NCI-H1436 treated with DMSO at 0.1 percent for 48 hours (cell line): ENCODE measurements at regions not wholly inside any gene's neighbourhood (a gene's known extent, or its start where the extent isn't known, plus 50 kb on each side); places are given as distances from the start of the nearest gene placed in this dataset.

Experiments used
- DNase-seq: peaks from one replicate; lab custom pipeline; 2025; lab: John Stamatoyannopoulos, UW

DNA sequence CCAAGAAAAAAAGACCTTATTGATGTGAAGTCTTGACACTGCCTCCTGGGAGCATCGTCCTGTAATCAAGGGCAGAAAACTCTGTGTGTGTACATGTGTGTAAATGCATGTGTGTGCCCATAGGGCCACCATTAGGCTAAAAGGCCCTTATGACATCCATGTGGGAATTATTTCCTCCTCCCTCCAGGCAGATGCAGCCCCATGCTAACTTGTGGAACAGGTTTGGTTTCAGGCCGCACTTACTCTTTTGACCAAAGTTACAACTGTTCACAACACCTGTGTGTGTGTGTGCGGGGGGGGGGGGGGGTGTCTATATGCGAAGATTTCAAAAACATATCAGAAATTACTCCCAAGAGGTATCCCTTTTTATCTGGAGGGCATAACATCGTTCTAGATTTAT is 87.4 kb upstream of the SLC14A2 start:
- DNase-seq = no peak

DNA sequence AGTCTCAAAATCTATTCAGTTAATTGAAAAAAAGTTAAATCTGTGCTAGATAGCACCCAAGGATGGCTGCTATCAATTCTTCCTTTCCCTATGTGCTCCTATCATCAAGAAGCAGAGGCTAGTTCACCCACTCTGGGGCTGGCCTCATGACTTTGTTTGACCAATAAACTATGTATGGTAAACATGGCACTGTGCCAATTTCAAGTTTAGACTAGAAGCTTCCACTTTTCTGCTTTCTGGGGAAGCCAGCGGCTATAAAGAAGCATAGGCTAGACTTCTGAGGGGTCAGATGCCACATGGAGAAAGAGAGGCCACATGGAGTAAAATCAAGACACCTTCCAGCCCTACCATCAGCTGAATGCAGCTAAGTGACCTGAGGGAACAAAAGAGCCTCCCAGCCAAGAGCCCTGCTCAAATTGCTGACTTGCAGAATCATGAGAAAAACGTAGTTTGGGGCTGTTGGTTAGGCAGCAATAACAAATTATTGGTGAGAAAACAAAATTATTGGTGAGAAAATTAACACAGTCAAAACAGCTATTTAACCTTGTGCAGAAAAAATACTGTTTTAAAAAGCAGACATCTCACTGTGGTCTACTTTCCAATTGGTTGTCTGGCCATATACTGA is 86.5 kb upstream of the SLC14A2 start:
- DNase-seq = no peak

DNA sequence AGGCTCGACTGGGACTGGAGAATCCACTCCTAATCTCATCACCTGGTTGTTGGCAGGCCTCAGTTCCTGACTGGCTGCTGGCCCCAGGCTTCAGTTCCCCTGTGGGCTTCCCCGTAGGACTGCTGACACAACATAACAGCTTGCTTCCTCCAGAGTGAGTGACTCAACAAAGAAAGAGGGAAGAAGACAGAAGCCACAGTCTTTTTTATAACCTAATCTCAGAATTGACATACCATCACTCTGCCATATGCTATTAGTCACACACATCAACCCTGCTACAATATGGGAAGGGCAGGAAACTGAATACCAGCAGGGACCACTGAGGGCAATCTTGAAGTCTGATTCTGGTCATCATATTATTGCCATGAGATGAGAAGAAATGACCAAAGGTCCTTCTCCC is 76.8 kb upstream of the SLC14A2 start:
- no peak for DNase-seq

DNA sequence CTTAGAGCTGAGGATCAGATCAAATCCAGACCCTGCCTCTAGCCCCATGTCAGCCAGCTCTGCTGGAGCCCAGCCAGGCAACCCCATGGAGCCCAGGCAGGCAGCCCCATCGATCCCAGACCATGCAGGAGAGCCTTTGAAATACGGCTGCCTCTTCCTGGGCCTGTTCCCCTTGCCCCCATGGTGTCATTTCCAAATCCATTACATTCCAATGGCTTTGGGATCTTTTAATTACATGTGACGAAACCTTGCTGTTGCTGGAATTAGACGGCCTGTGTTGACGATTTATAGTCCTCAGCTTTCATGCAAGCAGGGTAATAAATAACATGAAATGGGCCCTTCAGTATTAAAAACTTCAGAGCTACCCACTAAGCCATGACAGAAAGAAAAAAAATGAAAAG is 75.8 kb upstream of the SLC14A2 start:
- no peak for DNase-seq

DNA sequence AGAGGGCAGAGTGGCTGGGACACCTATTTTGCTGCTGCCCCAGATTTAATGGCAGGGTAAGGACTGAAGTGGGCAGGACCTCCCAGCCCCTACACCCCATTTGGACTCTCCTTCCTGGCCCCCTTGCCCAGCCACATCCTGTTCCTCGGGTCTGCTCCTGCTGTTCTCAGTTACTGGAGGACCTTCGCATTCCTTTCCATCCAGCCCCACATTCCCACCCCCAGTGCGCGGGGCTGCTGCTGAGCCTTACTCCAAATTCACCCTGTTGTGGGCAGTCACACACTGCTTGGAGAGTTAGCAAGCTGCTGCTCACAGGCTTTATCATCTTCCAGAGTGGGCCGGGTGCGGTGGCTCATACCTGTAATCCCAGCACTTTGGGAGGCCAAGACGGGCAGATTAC is 75.2 kb upstream of the SLC14A2 start:
- no peak for DNase-seq

DNA sequence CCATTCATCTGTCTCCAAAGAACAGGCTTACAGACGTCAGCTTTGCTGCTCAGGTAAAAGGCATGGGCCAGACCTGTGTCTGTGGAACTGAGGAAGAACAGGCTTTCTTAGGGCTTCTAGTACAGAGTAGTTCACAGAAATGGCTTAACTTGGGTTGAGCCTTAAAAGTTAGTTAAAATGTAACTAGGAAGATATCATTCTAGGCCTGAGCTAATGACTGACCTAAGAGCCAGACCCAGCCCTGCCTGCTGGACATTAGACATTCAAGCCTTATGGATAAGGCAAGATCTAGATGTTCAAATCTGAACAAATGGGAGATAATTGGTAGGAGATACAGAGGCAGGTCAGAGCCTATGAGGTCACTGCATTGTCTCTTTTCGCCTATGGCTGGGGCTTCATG is 73.9 kb upstream of the SLC14A2 start:
- no peak for DNase-seq

DNA sequence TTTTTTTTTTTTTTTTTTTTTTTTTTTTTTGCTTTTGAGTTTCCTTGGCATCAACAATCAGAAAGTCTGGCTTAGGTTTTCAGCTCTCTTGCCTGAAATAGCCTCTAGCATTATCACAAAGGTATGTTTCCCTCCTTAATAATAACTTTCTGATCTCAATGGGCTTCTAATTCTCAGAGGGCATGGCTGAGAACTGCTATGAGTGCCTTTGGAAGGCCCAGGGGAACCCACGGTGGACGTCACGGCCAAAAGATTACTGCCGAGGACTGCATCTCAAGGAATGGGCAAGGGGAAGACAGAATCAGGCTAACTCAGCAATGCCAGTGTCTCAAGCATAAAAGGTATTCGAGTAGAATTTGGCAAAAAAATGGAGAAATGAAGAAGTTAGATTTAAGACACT is 73.2 kb upstream of the SLC14A2 start:
- DNase-seq = no peak

DNA sequence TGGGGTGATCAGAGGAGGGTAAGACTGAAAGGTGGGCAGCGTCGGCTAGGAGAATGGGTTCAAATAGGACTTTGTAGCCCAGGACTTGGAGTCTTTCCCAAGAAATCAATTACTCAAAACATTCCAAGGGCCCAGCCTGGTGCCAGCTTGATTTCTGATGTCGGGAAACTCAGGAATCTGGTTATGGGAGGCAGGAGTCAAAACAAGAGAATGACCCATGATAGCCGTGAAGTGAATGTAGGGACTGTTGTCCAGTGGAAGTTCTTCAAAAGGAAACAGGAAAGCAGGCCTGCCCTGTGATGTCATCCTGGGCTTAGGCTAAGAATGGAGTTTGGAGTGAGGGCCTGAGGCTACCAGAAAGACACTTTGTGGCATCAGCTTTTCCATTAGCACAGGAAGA is 67.4 kb upstream of the SLC14A2 start:
- DNase-seq = no peak

DNA sequence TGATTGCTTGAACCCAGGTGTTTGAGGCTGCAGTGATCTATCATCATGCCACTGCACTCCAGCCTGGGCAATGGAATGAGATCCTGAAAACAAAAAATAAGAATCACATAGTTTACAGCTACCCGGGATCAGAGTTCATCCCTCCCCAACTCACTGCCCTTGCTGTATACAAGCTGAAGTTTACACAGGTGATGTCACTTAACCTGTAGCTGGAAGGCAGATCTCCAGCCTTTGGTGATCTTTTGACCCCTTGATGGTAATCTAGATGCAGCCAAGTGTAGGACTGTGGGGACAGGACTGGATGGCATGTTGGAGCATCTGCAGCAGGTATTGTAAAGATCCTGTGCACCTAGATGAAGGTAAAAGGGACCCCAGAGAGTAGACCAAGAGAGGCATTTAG is 66.7 kb upstream of the SLC14A2 start:
- DNase-seq = no peak

DNA sequence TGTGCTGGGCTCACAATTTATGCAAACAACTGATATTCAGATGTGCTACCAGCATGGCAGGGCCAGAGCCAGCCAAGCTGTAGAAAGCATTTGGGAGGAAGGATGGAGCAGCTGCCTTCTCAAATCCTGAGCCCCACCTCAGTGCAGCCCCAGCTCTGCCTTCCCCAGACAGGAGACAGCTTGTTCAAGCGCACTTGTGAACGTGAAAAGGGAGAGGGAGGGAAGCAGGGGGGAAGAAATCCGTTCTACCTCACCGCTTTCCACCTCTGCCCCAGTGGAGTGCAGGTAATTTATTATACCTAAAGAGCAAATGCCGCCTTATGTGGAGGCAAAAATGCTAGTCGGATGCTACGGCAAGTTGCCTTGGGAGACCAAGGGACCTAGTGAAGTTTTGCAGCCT is 66.0 kb upstream of the SLC14A2 start:
- no peak for DNase-seq

DNA sequence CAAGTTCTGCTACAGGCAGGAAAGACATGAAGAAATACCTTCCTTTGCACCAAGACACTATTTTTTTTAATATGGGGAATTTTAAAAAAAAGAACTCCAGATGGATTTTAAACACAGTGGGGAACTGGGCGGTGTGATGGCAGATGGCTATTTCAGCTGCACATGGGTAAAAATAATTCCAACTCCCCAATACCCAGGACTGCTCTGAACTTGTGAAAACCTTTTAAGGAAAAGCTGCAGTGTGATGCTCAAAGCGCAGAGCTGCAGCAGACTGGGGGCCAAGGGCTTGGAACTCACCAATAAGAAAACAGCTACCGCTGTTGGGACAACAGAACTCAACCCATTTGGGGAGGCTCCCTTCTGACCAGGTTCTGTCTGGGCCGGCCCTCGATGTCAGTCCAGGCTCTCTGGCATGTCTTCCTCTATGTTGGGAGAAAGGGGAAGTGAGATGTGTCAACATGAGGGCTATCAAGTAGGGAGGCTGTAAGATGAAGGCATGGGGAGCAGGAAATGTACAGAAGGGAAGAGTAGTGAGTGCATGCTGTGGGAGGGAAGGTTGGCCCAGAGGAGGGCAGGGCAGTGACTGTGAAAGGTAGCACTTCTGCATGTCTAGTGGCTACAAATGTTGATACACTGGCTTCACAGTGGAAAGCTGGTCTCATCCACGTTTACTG is 64.0 kb upstream of the SLC14A2 start:
- no peak for DNase-seq

DNA sequence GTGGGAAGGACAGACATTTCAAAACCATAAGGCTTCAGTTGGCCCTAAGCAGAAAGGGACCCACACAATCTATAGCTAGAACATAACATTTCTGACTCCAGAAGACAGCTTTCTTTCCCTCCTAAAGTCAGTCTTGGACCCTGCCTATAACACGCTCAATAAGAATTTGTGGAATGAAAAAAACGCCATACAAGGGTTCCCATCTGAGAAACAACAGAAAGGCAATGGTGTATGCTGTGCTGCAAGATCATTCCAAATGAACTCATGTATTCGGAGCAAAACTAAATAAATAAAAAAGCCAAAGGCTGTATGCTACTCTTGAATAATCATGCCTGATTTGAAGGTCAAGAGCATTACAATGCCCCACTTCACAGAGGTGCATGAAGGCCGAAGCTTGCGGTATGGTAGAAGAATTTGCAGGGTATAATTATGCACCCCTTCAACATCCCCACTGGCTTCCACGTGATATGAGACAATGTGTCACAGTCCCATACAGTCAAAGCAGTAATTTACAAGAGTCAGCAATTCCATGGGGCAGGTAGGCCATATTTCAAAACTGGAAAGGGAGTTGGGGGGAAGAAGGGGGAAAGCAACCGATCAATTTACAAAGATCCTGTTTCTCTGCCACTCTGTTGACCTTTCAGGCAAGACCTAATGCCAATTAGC is 61.4 kb upstream of the SLC14A2 start:
- no peak for DNase-seq

DNA sequence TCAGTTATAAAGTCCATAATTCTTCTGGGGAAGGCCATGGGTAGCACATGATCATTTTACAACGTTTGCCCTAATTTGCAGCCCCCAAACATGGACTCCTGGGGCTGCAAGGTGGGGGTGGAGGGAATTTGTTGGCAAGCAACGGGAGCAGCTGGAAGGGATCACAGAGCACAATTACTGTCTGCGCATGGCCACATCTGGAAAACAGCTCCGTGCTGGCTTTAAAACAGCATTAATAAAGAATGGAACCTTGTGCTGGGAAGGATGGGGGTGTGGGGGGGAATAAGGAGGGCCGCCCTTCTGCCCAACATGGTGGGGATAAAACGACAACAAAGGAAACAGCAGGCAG is 60.9 kb upstream of the SLC14A2 start:
- no peak for DNase-seq

DNA sequence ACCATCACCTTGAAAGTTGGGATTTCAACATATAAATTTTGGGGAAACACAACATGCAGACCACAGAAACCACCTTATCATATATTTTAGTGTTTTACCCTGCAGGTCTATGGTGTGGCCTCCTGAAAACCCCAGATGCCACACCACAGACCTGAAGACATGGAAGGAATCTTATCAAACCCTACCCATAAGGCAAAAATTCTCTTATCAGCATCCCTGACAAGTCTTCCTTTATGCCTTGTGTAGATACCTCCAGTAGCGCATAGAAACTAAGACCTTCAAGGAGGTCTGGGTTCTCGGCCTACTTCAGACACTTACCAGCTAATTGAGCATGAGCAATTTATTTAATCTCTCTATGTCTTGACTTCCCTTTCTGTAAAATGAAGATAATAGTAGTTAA is 59.1 kb upstream of the SLC14A2 start:
- DNase-seq = no peak

DNA sequence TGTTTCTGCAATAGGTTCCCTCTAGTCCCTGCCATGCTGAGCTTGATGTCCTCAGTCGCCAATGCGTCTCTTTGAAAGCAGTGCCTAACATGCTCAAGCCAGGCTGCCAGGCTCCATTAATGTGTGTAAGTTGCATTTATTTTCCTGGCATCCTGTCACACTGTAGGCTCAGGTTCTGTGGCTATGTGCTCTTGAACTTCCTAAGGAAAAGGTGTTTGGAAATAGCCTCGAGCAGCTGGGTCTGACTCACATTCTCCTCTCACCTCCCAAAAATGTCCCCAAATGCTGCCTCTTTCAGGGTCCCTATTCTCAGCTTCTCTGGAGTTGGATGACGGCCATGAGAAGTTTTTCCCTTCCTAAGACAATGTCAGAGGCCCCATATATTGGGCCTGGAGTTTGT is 58.0 kb upstream of the SLC14A2 start:
- no peak for DNase-seq

DNA sequence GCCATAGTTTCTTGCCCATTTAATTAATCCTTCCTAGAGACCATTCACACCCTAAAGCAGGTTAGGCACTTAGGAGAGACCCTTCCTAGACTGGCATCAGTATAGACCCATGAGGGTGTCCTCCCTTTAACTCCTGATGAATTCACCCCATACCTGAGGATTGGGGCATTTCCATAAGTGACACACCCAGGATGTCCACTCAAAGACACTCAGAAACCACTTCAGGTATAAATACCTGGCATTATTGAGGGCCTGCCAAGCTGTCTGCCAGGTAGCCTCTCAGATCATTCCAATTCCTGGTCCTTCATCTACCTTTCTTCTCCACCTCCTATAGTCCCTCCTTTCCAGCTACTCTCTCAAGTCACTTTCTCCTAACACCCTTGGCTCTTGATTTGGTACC is 57.5 kb upstream of the SLC14A2 start:
- DNase-seq = no peak

DNA sequence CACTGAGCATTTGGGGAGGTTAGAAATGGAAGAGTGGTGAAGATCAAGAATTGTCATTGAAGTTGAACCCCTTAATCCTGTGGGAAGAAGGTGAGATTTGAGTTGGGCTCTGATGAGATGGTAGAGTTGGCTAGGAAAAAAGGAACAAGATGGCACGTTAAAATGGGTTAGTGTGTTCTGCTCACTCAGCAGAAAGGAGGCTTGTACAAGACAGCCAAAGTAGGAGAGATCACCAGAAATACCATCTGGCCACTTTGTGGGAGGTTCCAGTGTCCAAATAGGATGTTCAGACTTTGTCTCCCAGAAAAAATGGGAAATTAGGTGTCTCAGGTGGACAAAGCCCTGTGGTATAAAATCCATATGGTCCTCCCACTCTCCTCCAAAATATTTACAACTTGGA is 56.0 kb upstream of the SLC14A2 start:
- DNase-seq = no peak

DNA sequence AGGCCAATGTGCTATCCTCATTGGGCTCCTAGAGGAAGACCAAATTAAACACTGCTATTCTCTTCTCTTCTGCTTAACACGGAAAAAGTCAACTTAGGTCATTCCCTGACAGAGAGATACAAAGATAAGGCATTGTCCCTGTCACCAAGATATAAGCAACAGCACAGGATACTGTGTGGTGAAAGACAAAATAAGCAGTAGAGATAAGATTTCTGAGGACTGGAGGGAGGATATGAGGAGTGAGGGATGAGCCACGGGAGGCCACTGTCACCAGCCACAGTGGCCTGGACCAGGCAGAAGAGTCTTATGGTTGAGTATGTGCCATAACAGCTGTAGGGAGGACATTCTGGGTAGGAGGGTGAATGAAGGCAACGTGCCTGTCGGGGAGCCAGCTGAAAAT is 54.4 kb upstream of the SLC14A2 start:
- no peak for DNase-seq

DNA sequence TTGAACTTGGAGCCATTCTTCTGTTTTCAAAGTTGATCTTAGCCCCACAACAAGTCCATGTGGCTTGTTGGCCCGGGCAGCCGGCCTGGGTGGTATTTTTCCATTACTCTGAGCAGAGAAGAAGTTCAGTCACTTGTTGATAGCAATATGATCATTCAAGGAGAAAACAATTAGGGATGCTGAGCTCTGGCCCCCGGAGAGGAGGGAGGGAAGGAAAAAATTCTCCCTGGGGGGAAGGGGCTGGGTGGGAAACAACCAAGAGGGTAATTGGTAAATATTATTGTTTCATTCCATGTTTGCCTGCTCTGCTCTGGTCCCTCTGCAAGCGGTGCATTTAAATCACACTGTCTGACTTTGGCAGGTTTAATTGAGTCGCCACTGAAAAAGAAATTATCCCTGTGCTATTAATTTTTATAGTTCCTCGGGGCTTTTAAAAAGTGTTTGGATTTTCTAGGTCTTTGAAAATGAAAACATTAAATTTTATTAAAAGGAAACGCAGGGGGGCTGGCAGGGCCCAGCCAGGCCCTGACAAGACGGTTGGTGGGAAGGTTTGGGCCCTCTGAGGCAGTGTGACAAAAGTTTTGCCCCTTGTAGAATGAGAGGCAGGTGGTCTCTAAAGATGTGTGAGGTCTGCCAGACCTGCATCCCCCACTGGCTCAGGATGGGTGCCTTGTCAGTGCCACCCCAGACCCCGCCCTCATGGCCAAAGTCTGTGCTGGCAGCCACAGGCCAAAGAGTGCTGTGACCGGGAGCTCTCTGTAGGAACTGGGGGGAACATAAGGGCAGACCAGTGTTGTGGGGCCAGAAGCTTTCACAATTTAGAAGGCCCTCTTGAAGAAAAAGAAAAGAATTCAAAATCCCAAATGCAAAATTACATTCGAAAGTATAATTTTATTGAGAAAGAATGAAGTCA is 52.5 kb upstream of the SLC14A2 start:
- no peak for DNase-seq

DNA sequence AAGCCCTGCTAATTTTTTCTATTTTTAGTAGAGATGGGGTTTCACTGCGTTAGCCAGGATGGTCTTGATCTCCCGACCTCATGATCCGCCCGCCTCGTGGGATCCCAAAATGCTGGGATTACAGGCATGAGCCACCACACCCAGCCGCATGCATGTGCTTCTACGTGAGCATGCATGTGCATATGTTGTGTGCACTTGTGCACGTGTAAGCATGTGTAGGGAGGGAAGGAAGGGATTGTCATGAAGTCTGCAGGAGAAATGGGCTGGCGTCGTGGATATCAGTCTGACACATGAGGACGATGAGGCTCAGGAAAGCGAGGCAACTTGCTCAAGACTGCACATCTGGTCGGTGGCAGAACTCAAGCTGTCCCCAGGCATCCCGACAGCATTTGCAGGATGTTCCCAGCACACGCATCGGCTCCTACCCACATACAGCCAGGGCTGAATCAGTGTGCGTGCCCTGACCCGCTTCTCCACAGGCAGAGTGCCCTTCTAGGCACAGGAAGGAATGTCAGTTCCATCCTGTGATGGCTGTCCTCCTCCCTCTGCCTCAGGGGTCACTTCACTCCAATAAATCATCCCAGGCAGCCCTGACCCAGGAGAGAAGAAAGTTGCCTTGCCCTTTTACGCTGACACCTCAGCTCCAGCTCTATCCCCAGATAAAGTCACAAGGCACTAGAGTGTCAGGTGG is 49.9 kb upstream of the SLC14A2 start:
- no peak for DNase-seq
